A549 (cell line): ENCODE measurements at regions not wholly inside any gene's neighbourhood (a gene's known extent, or its start where the extent isn't known, plus 50 kb on each side); places are given as distances from the start of the nearest gene placed in this dataset.

ENCODE experiments used
- BCL3 ChIP-seq: fragments of >200 bp; sonication (Bioruptor Twin); formaldehyde crosslinking; IDR thresholded peaks from 3 replicates; pipeline ENCODE4 v1.6.1; 2016
- CBX8 ChIP-seq: fragments of 200-600 bp; sonication (generic); IDR thresholded peaks from 2 replicates; pipeline ENCODE4 v1.6.1; 2016
- CEBPB ChIP-seq, 2 experiments: fragments of >200 bp in 1 of 2; sonication (Bioruptor Twin) in 1 of 2; formaldehyde crosslinking in 1 of 2; IDR thresholded peaks; 2 replicates each; pipeline ENCODE4 v1.6.1; 2012 to 2016
- CHD2 ChIP-seq: fragments of 150-350 bp; IDR thresholded peaks from 2 replicates; pipeline ENCODE4 v1.6.1; 2014; ENCODE audit warnings: low read length; ENCODE audit not compliant: partially characterized antibody
- CTCF ChIP-seq: fragments of >200 bp; sonication (Bioruptor Twin); formaldehyde crosslinking; IDR thresholded peaks from 3 replicates; pipeline ENCODE4 v1.5.1; 2016
- JUN ChIP-seq, 2 experiments: fragments of >200 bp; sonication (Bioruptor Twin); formaldehyde crosslinking; IDR thresholded peaks; 2 replicates in 1 of 2; 3 replicates in 1 of 2; pipeline ENCODE4 v1.6.1; 2016 to 2017
- MAFK ChIP-seq: fragments of 450-650 bp; IDR thresholded peaks from 2 replicates; pipeline ENCODE4 v1.6.1; 2014; ENCODE audit not compliant: partially characterized antibody
- PBX3 ChIP-seq: IDR thresholded peaks from 2 replicates; pipeline ENCODE4 v1.6.1; 2012
- POLR2A ChIP-seq: IDR thresholded peaks from 2 replicates; pipeline ENCODE4 v1.6.1; 2012; ENCODE audit warnings: mild to moderate bottlenecking, low read length
- RCOR1 ChIP-seq: fragments of 150-350 bp; IDR thresholded peaks from 2 replicates; pipeline ENCODE4 v1.6.1; 2014; ENCODE audit warnings: antibody characterized with exemption, low read length, low read depth
- RNF2 ChIP-seq: fragments of 200-600 bp; sonication (generic); IDR thresholded peaks from 2 replicates; pipeline ENCODE4 v1.6.1; 2016; ENCODE audit warnings: low read depth, mild to moderate bottlenecking, antibody characterized with exemption, moderate library complexity, borderline replicate concordance
- SMC3 ChIP-seq: fragments of >200 bp; sonication (Bioruptor Twin); formaldehyde crosslinking; IDR thresholded peaks from 3 replicates; pipeline ENCODE4 v1.6.1; 2018; ENCODE audit warnings: inconsistent platforms
- USF2 ChIP-seq: fragments of 450-650 bp; IDR thresholded peaks from 2 replicates; pipeline ENCODE4 v1.6.1; 2014; ENCODE audit warnings: antibody characterized with exemption

- TF ChIP-seq SMC3 (no peak), CTCF (no peak), PBX3 (no peak), CEBPB (IDR thresholded peaks at IDR 0.05) (no peak), JUN (IDR thresholded peaks at IDR 0.05) (no peak), USF2 (no peak), MAFK (no peak), CBX8 (no peak), BCL3 (no peak), RNF2 (no peak), POLR2A (no peak), CHD2 (no peak), RCOR1 (no peak)
Measured at GRCh38 chr16:9607515-9608230, 516.2 kb downstream of the HAPSTR1 start.
